Astrocyte of the cerebellum (primary cell): ENCODE measurements at regions not wholly inside any gene's neighbourhood (a gene's known extent, or its start where the extent isn't known, plus 50 kb on each side); places are given as distances from the start of the nearest gene placed in this dataset.
A peak's percentile ranks its signal among the peaks of the same experiment; 100 is the strongest.

Source experiments
- DNase-seq: peaks from one replicate; pipeline ENCODE4 v3.0.0-alpha.2; 2011; ENCODE audit warnings: low read depth
- H3K4me3 ChIP-seq: 2 replicates; pipeline ENCODE4 v1.5.1; 2011; ENCODE audit warnings: mild to moderate bottlenecking, low read depth, low read length, moderate library complexity
- CTCF ChIP-seq: IDR thresholded peaks from 2 replicates; pipeline ENCODE4 v1.5.1; 2012; ENCODE audit warnings: low read length, low read depth, moderate library complexity, mild to moderate bottlenecking; ENCODE audit errors: missing control alignments
- in situ Hi-C: cut with HindIII; loops from 2 replicates; pipeline ENCODE4 v1.10.0; 2017; ENCODE audit warnings: low sequenced_read_pairs

GRCh38 chr6:11919771-11920440 is 92.2 kb upstream of the HIVEP1 start:
- in situ Hi-C loops, result no loop called here
- TF ChIP-seq CTCF, result no peak
- DNase-seq, result no peak

GRCh38 chr6:11918739-11919605 is 93.1 kb upstream of the HIVEP1 start:
- in situ Hi-C loops, result no loop called here
- TF ChIP-seq CTCF, result no peak
- no peak overlapping the region for H3K4me3 ChIP-seq
- DNase-seq, result no peak

More at GRCh38 chr6:11919771-11920440, 92.2 kb upstream of the HIVEP1 start:
- H3K4me3 ChIP-seq, result no peak overlapping the region

- no peak for TF ChIP-seq CTCF
- peak; percentile 82 for DNase-seq
- H3K4me3 ChIP-seq, result no peak overlapping the region
- in situ Hi-C loops, result no loop called here
Observed at GRCh38 chr6:11917951-11918738, 94.0 kb upstream of the HIVEP1 start.

- in situ Hi-C loops, result no loop called here
- TF ChIP-seq CTCF, result no peak
- no peak overlapping the region for H3K4me3 ChIP-seq
- DNase-seq, result no peak
Observed at GRCh38 chr6:11912420-11912819, 99.7 kb upstream of the HIVEP1 start.

GRCh38 chr6:11911538-11911937 is 100.6 kb upstream of the HIVEP1 start:
- no peak overlapping the region for H3K4me3 ChIP-seq
- no peak for DNase-seq
- no peak for TF ChIP-seq CTCF
- in situ Hi-C loops, result no loop called here

GRCh38 chr6:11909696-11910132 is 102.4 kb upstream of the HIVEP1 start:
- no peak for DNase-seq
- in situ Hi-C loops, result no loop called here
- TF ChIP-seq CTCF, result no peak
- no peak overlapping the region for H3K4me3 ChIP-seq
